Smooth muscle cell (in vitro differentiated cells): ENCODE measurements at regions not wholly inside any gene's neighbourhood (a gene's known extent, or its start where the extent isn't known, plus 50 kb on each side); places are given as distances from the start of the nearest gene placed in this dataset.

ENCODE experiments used
- DNase-seq: peaks from one replicate; lab custom pipeline; 2025; ENCODE audit not compliant: unreplicated experiment; lab: John Stamatoyannopoulos, UW
- H2AFZ ChIP-seq: fragments of 200-600 bp; sonication (generic); 2 replicates; pipeline ENCODE4 v1.6.0; 2016; ENCODE audit warnings: antibody characterized with exemption, low read depth, mild to moderate bottlenecking
- H3F3A ChIP-seq: fragments of 200-600 bp; sonication (generic); 2 replicates; pipeline ENCODE4 v1.6.0; 2017; ENCODE audit warnings: antibody characterized with exemption, low read depth
- H3K27ac ChIP-seq: fragments of 200-600 bp; sonication (generic); 2 replicates; pipeline ENCODE4 v1.5.1; 2016; ENCODE audit warnings: low read depth, mild to moderate bottlenecking
- H3K27me3 ChIP-seq: fragments of 200-600 bp; sonication (generic); 2 replicates; pipeline ENCODE4 v1.6.1; 2016; ENCODE audit warnings: low read depth, mild to moderate bottlenecking
- H3K36me3 ChIP-seq: fragments of 200-600 bp; sonication (generic); 2 replicates; pipeline ENCODE4 v1.5.1; 2016; ENCODE audit warnings: low read depth
- H3K4me1 ChIP-seq: fragments of 200-600 bp; sonication (generic); 2 replicates; pipeline ENCODE4 v1.5.1; 2016; ENCODE audit warnings: low read depth
- H3K4me2 ChIP-seq: fragments of 200-600 bp; sonication (generic); 2 replicates; pipeline ENCODE4 v1.6.0; 2016; ENCODE audit warnings: mild to moderate bottlenecking
- H3K4me3 ChIP-seq: fragments of 200-600 bp; sonication (generic); 2 replicates; pipeline ENCODE4 v1.5.1; 2016; ENCODE audit warnings: mild to moderate bottlenecking
- H3K79me2 ChIP-seq: fragments of 200-600 bp; sonication (generic); 2 replicates; pipeline ENCODE4 v1.6.0; 2016; ENCODE audit warnings: low read depth, mild to moderate bottlenecking
- H3K9ac ChIP-seq: fragments of 200-600 bp; sonication (generic); 2 replicates; pipeline ENCODE4 v1.6.0; 2016; ENCODE audit warnings: low read depth
- H3K9me3 ChIP-seq: fragments of 200-600 bp; sonication (generic); replicated peaks from 2 replicates; pipeline ENCODE4 v1.5.1; 2016; ENCODE audit warnings: low read depth
- H4K20me1 ChIP-seq: fragments of 200-600 bp; sonication (generic); 2 replicates; pipeline ENCODE4 v1.6.0; 2016; ENCODE audit warnings: low read depth
- CTCF ChIP-seq: fragments of 200-600 bp; sonication (generic); IDR thresholded peaks from 2 replicates; pipeline ENCODE4 v1.5.1; 2017; ENCODE audit warnings: borderline replicate concordance, mild to moderate bottlenecking, antibody characterized with exemption; ENCODE audit not compliant: insufficient read depth, poor library complexity, severe bottlenecking
- WGBS: methylation state at CpG from one replicate; pipeline ENCODE4 v1.1.7; 2016; ENCODE audit warnings: low lambda C conversion rate; 5-methylcytosine and 5-hydroxymethylcytosine counted together

- TF ChIP-seq CTCF = no peak
- H3K9me3 ChIP-seq = no peaks in the 10 kb centered on the region
- no peaks in the 10 kb centered on the region for H3K36me3 ChIP-seq
- H3K4me3 ChIP-seq = no peak overlapping the region
- 23% methylated on average over 3 of the region's 3 CpGs for WGBS
- no peaks in the 10 kb centered on the region for H4K20me1 ChIP-seq
- no peak overlapping the region for H3K4me2 ChIP-seq
- H3F3A ChIP-seq = no peaks in the 10 kb centered on the region
- DNase-seq = no peak
- H3K27ac ChIP-seq = no peak overlapping the region
- H3K9ac ChIP-seq = no peak overlapping the region
- H3K27me3 ChIP-seq = no peaks in the 10 kb centered on the region
- H2AFZ ChIP-seq = no peak overlapping the region
- H3K4me1 ChIP-seq = no peaks in the 10 kb centered on the region
- no peaks in the 10 kb centered on the region for H3K79me2 ChIP-seq
Observed at GRCh38 chr5:120358949-120359348, 105.2 kb upstream of the PRR16 start.

- no peaks in the 10 kb centered on the region for H3K36me3 ChIP-seq
- H2AFZ ChIP-seq = peak overlapping the region; percentile 59
- no peak overlapping the region for H3K27ac ChIP-seq
- no peak overlapping the region for H3K4me2 ChIP-seq
- no peaks in the 10 kb centered on the region for H3K27me3 ChIP-seq
- no peak for DNase-seq
- H3K4me1 ChIP-seq = no peaks in the 10 kb centered on the region
- no peaks in the 10 kb centered on the region for H3K79me2 ChIP-seq
- no peak for TF ChIP-seq CTCF
- no peaks in the 10 kb centered on the region for H3K9me3 ChIP-seq
- H3F3A ChIP-seq = no peaks in the 10 kb centered on the region
- no peak overlapping the region for H3K9ac ChIP-seq
- no peak overlapping the region for H3K4me3 ChIP-seq
- 63% methylated on average over 3 of the region's 3 CpGs for WGBS
- no peaks in the 10 kb centered on the region for H4K20me1 ChIP-seq
Observed at GRCh38 chr5:120361941-120362340, 102.2 kb upstream of the PRR16 start.

- WGBS = 88% methylated on average over 5 of the region's 5 CpGs
- Histone ChIP-seq H3K4me3 (no peak overlapping the region), H3F3A (no peaks in the 10 kb centered on the region), H3K9me3 (no peaks in the 10 kb centered on the region), H3K27me3 (no peaks in the 10 kb centered on the region), H2AFZ (peak overlapping the region; percentile 59), H3K79me2 (no peaks in the 10 kb centered on the region), H3K9ac (no peak overlapping the region), H3K36me3 (no peaks in the 10 kb centered on the region), H3K4me1 (no peaks in the 10 kb centered on the region), H3K27ac (no peak overlapping the region), H3K4me2 (no peak overlapping the region), H4K20me1 (no peaks in the 10 kb centered on the region)
- DNase-seq = no peak
- TF ChIP-seq CTCF = no peak
Observed at GRCh38 chr5:120362426-120362825, 101.7 kb upstream of the PRR16 start.

- no peak for DNase-seq
- Histone ChIP-seq H3K9ac (no peak overlapping the region), H3K4me3 (no peak overlapping the region), H3K27ac (peak overlapping the region; percentile 58), H3K79me2 (no peaks in the 10 kb centered on the region), H4K20me1 (no peaks in the 10 kb centered on the region), H3K27me3 (no peaks in the 10 kb centered on the region), H3K4me1 (no peaks in the 10 kb centered on the region), H2AFZ (peak overlapping the region; percentile 16), H3K4me2 (no peak overlapping the region), H3F3A (no peaks in the 10 kb centered on the region), H3K36me3 (no peaks in the 10 kb centered on the region), H3K9me3 (no peaks in the 10 kb centered on the region)
- WGBS = 62% methylated on average over 7 of the region's 7 CpGs
- TF ChIP-seq CTCF = no peak
Observed at GRCh38 chr5:120365656-120366446, 98.2 kb upstream of the PRR16 start.
